Gastroesophageal sphincter (tissue), 4 donors: ENCODE measurements at regions not wholly inside any gene's neighbourhood (a gene's known extent, or its start where the extent isn't known, plus 50 kb on each side); places are given as distances from the start of the nearest gene placed in this dataset.

Source experiments
- ATAC-seq: fragments of 150-250 bp; one replicate; pipeline ENCODE4 v1.9.1; 2016; ENCODE audit warnings: mild to moderate bottlenecking, moderate library complexity
- H3K27ac ChIP-seq, 4 donors: fragments of 200-600 bp; sonication (generic) in 3 of 4; 1 replicate in 3 of 4; 2 replicates in 1 of 4; pipeline ENCODE4 v1.5.1; 2016 to 2019
- H3K27me3 ChIP-seq: fragments of 200-600 bp; sonication (generic); one replicate; pipeline ENCODE4 v1.5.1; 2019
- H3K36me3 ChIP-seq, 2 donors: fragments of 200-600 bp; sonication (generic); one replicate each; pipeline ENCODE4 v1.5.1; 2019; ENCODE audit warnings: control low read depth in 1 of 2
- H3K4me1 ChIP-seq, 3 donors: fragments of 200-600 bp; sonication (generic); 1 replicate in 2 of 3; 2 replicates in 1 of 3; pipeline ENCODE4 v1.5.1; 2016 to 2019; ENCODE audit warnings: control low read depth in 2 of 3
- H3K4me3 ChIP-seq, 2 donors: fragments of 200-600 bp; sonication (generic); one replicate each; pipeline ENCODE4 v1.5.1; 2019; ENCODE audit warnings: mild to moderate bottlenecking in 1 of 2, moderate library complexity in 1 of 2
- H3K9me3 ChIP-seq, 3 donors: fragments of 200-600 bp; sonication (generic); one replicate each; pipeline ENCODE4 v1.5.1; 2017 to 2019; ENCODE audit warnings: control low read depth in 2 of 3
- EP300 ChIP-seq: sonication (generic); formaldehyde crosslinking; IDR thresholded peaks from one replicate; pipeline ENCODE4 v1.6.1; 2017; ENCODE audit warnings: antibody characterized with exemption, mild to moderate bottlenecking
- POLR2A ChIP-seq, 2 donors: fragments of 450-650 bp; IDR thresholded peaks; one replicate each; pipeline ENCODE4 v1.6.1; 2017; ENCODE audit warnings: antibody characterized with exemption in 2 of 2, mild to moderate bottlenecking in 2 of 2, moderate library complexity in 1 of 2
- POLR2AphosphoS5 ChIP-seq: sonication (generic); formaldehyde crosslinking; IDR thresholded peaks from one replicate; pipeline ENCODE4 v1.6.1; 2017; ENCODE audit warnings: antibody characterized with exemption
- WGBS, 2 donors: methylation state at CpG; one replicate each; pipeline ENCODE4 v1.1.5; 2018; ENCODE audit warnings: low coverage in 1 of 2; 5-methylcytosine and 5-hydroxymethylcytosine counted together
- TF ChIP-seq, protein P1 (sequence below), 4 experiments: fragments of 200-600 bp in 2 of 4; fragments of 450-650 bp in 2 of 4; sonication (generic) in 1 of 4; IDR thresholded peaks; one replicate each; pipeline ENCODE4 v1.5.1; 2017 to 2019; ENCODE audit warnings: antibody characterized with exemption in 4 of 4, mild to moderate bottlenecking in 2 of 4, moderate library complexity in 2 of 4

DNA sequence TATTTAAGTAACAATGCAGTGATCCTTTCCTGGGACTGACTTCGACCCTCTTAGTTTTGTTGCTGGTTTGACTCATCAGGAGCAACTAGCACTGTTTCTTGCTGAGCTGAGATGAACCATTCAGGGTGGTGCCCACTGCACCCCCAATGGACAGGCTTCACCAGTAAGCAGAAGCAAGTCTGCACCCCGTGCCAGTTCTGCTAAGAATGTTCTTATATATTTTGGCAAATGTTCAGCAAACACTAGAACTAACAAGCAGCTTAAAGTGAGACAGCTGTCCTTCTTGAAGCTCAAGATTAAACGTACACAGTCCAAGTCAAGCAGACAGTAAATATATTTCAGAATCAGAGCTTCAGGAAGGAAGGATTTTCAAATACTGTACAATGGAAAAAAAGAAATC lies 561.3 kb upstream of the CDH4 start:
- H3K27ac ChIP-seq = no peak overlapping the region
- H3K36me3 ChIP-seq = no peaks in the 10 kb centered on the region
- no peak for ATAC-seq
- TF ChIP-seq EP300 (no peak), POLR2AphosphoS5 (no peak), POLR2A (IDR thresholded peaks at IDR 0.05) (no peak)
- TF ChIP-seq, protein P1, sequence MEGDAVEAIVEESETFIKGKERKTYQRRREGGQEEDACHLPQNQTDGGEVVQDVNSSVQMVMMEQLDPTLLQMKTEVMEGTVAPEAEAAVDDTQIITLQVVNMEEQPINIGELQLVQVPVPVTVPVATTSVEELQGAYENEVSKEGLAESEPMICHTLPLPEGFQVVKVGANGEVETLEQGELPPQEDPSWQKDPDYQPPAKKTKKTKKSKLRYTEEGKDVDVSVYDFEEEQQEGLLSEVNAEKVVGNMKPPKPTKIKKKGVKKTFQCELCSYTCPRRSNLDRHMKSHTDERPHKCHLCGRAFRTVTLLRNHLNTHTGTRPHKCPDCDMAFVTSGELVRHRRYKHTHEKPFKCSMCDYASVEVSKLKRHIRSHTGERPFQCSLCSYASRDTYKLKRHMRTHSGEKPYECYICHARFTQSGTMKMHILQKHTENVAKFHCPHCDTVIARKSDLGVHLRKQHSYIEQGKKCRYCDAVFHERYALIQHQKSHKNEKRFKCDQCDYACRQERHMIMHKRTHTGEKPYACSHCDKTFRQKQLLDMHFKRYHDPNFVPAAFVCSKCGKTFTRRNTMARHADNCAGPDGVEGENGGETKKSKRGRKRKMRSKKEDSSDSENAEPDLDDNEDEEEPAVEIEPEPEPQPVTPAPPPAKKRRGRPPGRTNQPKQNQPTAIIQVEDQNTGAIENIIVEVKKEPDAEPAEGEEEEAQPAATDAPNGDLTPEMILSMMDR (IDR thresholded peaks at IDR 0.05) = no peak
- WGBS, 2 donors = 50 to 60% methylated on average over 3 of the region's 3 CpGs
- no peak overlapping the region for H3K4me3 ChIP-seq
- no peaks in the 10 kb centered on the region for H3K9me3 ChIP-seq
- no peaks in the 10 kb centered on the region for H3K27me3 ChIP-seq
- no peaks in the 10 kb centered on the region for H3K4me1 ChIP-seq

GRCh38 chr20:60691966-60692615 lies 560.0 kb upstream of the CDH4 start:
- TF ChIP-seq, protein P1 (IDR thresholded peaks at IDR 0.05) = no peak
- no peak for TF ChIP-seq POLR2AphosphoS5
- TF ChIP-seq EP300 = no peak
- no peak for TF ChIP-seq POLR2A (IDR thresholded peaks at IDR 0.05)
- H3K27ac ChIP-seq = no peak overlapping the region
- no peaks in the 10 kb centered on the region for H3K4me1 ChIP-seq
- H3K36me3 ChIP-seq = no peaks in the 10 kb centered on the region
- no peak for ATAC-seq
- 58 to 83% methylated on average over 1 to 3 of the region's 4 CpGs for WGBS, 2 donors
- H3K4me3 ChIP-seq = no peak overlapping the region
- no peaks in the 10 kb centered on the region for H3K9me3 ChIP-seq
- H3K27me3 ChIP-seq = no peaks in the 10 kb centered on the region

DNA sequence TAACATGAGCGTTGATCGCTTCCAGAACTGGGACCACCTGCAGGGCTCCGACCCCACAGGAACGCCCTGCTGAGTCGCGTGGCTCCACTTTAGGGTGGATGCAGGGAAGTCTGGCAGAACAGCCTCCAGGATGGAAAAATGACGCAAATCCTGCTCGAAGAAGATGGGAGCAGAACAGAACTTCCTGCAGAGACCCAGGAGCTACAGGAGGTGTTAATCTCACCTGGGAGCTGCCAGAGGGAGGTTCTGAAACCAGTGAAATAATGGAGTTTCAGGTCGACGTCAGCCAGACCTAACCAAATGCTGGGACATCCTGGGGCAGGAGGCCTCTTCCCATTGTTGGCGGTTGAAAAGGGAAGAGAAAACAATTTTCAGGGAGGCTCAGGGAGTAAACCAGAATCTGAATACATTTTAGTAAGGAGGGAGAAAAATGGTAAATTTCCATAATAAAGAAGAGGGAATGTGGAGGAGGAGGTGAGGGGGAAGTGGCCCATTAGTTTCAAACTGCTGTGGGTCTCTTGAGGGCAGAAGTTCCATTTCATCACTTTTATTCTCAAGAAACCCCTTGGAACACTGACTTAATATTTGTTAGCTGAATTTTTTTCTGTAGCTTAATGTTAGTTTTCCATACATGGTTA lies 558.4 kb upstream of the CDH4 start:
- no peaks in the 10 kb centered on the region for H3K27me3 ChIP-seq

DNA sequence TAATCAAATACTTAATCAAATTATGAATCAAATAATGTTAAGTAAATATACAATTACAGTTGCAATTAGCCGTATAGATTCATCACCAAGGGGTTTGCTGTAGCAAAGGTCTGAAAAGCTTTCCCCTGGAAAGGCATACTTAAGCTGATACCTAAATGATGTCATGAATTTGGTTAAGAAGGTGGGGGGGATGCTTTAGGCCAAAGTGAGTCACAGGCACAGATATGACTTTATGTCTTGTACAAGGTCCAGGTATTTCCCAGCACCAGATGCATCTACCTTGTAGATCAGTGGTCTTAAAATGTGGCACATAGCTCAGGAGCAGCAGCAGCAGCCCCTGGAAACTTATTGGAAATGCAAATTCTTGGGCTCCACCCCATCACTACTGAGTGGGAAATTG lies 557.3 kb upstream of the CDH4 start:
- no peak for ATAC-seq
- Histone ChIP-seq H3K4me1 (no peaks in the 10 kb centered on the region), H3K36me3 (no peaks in the 10 kb centered on the region), H3K27ac (no peak overlapping the region), H3K27me3 (no peaks in the 10 kb centered on the region), H3K9me3 (no peaks in the 10 kb centered on the region), H3K4me3 (no peak overlapping the region)
- WGBS, 2 donors = 75 to 80% methylated on average over 1 of the region's 1 CpG
- no peak for TF ChIP-seq POLR2A (IDR thresholded peaks at IDR 0.05)
- TF ChIP-seq EP300 = no peak
- TF ChIP-seq, protein P1 (IDR thresholded peaks at IDR 0.05) = no peak
- no peak for TF ChIP-seq POLR2AphosphoS5

More for the DNA sequence above, 558.4 kb upstream of the CDH4 start:
- 37 to 40% methylated on average over 3 to 6 of the region's 11 CpGs for WGBS, 2 donors
- no peak overlapping the region for H3K4me3 ChIP-seq
- no peaks in the 10 kb centered on the region for H3K9me3 ChIP-seq
- ATAC-seq = no peak
- H3K27ac ChIP-seq = no peak overlapping the region
- H3K36me3 ChIP-seq = no peaks in the 10 kb centered on the region
- no peaks in the 10 kb centered on the region for H3K4me1 ChIP-seq
- TF ChIP-seq, protein P1 (IDR thresholded peaks at IDR 0.05) = no peak
- TF ChIP-seq EP300 (no peak), POLR2A (IDR thresholded peaks at IDR 0.05) (no peak), POLR2AphosphoS5 (no peak)
